ENCODE measurements at regions not wholly inside any gene's neighbourhood (a gene's known extent, or its start where the extent isn't known, plus 50 kb on each side); places are given as distances from the start of the nearest gene placed in this dataset.

- Histone ChIP-seq H3K9me3 (ENCODE audit: control insufficient read depth, insufficient read depth, low read length) (no peaks in the 10 kb centered on the region), H3K27ac (ENCODE audit: low read depth, low read length) (no peak overlapping the region), H3K27me3 (ENCODE audit: control insufficient read depth, insufficient read depth, low read length) (no peaks in the 10 kb centered on the region), H3K36me3 (ENCODE audit: control insufficient read depth, insufficient read depth, low read length) (no peaks in the 10 kb centered on the region), H3K4me3 (ENCODE audit: low read depth, low read length) (no peak overlapping the region), H3K4me1 (ENCODE audit: control insufficient read depth, insufficient read depth, low read length) (peaks cover 33% of the 10 kb centered on the region)
- 38% methylated on average over 11 of the region's 24 CpGs for WGBS (ENCODE audit: insufficient coverage)
- peak in 1 of 6 donors; percentile 57 for DNase-seq (ENCODE audit: low read depth in 4 of 6, low spot score in 6 of 6)
Measured at GRCh38 chr2:239745386-239746227, 279.5 kb downstream of the NDUFA10 start.

- H3K9me3 ChIP-seq (ENCODE audit: control insufficient read depth, insufficient read depth, low read length): no peaks in the 10 kb centered on the region
- WGBS (ENCODE audit: insufficient coverage): 87% methylated on average over 19 of the region's 22 CpGs
- H3K4me1 ChIP-seq (ENCODE audit: control insufficient read depth, insufficient read depth, low read length): peaks cover 33% of the 10 kb centered on the region
- no peaks in the 10 kb centered on the region for H3K36me3 ChIP-seq (ENCODE audit: control insufficient read depth, insufficient read depth, low read length)
- no peak overlapping the region for H3K4me3 ChIP-seq (ENCODE audit: low read depth, low read length)
- no peaks in the 10 kb centered on the region for H3K27me3 ChIP-seq (ENCODE audit: control insufficient read depth, insufficient read depth, low read length)
- DNase-seq (ENCODE audit: low read depth in 4 of 6, low spot score in 6 of 6): no peak
- no peak overlapping the region for H3K27ac ChIP-seq (ENCODE audit: low read depth, low read length)
Measured at GRCh38 chr2:239744706-239745340, 280.3 kb downstream of the NDUFA10 start.

- H3K4me1 ChIP-seq (ENCODE audit: control insufficient read depth, insufficient read depth, low read length): peaks cover 27% of the 10 kb centered on the region
- no peaks in the 10 kb centered on the region for H3K27me3 ChIP-seq (ENCODE audit: control insufficient read depth, insufficient read depth, low read length)
- H3K36me3 ChIP-seq (ENCODE audit: control insufficient read depth, insufficient read depth, low read length): no peaks in the 10 kb centered on the region
- DNase-seq (ENCODE audit: low read depth in 4 of 6, low spot score in 6 of 6): no peak
- H3K4me3 ChIP-seq (ENCODE audit: low read depth, low read length): no peak overlapping the region
- WGBS (ENCODE audit: insufficient coverage): 89% methylated on average over 2 of the region's 6 CpGs
- no peaks in the 10 kb centered on the region for H3K9me3 ChIP-seq (ENCODE audit: control insufficient read depth, insufficient read depth, low read length)
- H3K27ac ChIP-seq (ENCODE audit: low read depth, low read length): no peak overlapping the region
Measured at GRCh38 chr2:239743206-239743605, 281.9 kb downstream of the NDUFA10 start.

GRCh38 chr2:239742377-239742776, 282.8 kb downstream of the NDUFA10 start:
- WGBS (ENCODE audit: insufficient coverage): 75% methylated on average over 15 of the region's 15 CpGs
- Histone ChIP-seq H3K27me3 (ENCODE audit: control insufficient read depth, insufficient read depth, low read length) (no peaks in the 10 kb centered on the region), H3K36me3 (ENCODE audit: control insufficient read depth, insufficient read depth, low read length) (no peaks in the 10 kb centered on the region), H3K9me3 (ENCODE audit: control insufficient read depth, insufficient read depth, low read length) (no peaks in the 10 kb centered on the region), H3K4me1 (ENCODE audit: control insufficient read depth, insufficient read depth, low read length) (peaks cover 25% of the 10 kb centered on the region), H3K4me3 (ENCODE audit: low read depth, low read length) (no peak overlapping the region), H3K27ac (ENCODE audit: low read depth, low read length) (no peak overlapping the region)
- DNase-seq (ENCODE audit: low read depth in 4 of 6, low spot score in 6 of 6): no peak

- peaks cover 22% of the 10 kb centered on the region for H3K4me1 ChIP-seq (ENCODE audit: control insufficient read depth, insufficient read depth, low read length)
Measured at GRCh38 chr2:239739206-239739605, 285.9 kb downstream of the NDUFA10 start.

GRCh38 chr2:239738159-239738558, 287.0 kb downstream of the NDUFA10 start:
- Histone ChIP-seq H3K27me3 (ENCODE audit: control insufficient read depth, insufficient read depth, low read length) (no peaks in the 10 kb centered on the region), H3K36me3 (ENCODE audit: control insufficient read depth, insufficient read depth, low read length) (no peaks in the 10 kb centered on the region), H3K4me3 (ENCODE audit: low read depth, low read length) (no peak overlapping the region), H3K27ac (ENCODE audit: low read depth, low read length) (no peak overlapping the region), H3K9me3 (ENCODE audit: control insufficient read depth, insufficient read depth, low read length) (no peaks in the 10 kb centered on the region), H3K4me1 (ENCODE audit: control insufficient read depth, insufficient read depth, low read length) (peaks cover 22% of the 10 kb centered on the region)
- DNase-seq (ENCODE audit: low read depth in 4 of 6, low spot score in 6 of 6): no peak
- WGBS (ENCODE audit: insufficient coverage): 93% methylated on average over 8 of the region's 19 CpGs

More at GRCh38 chr2:239739206-239739605, 285.9 kb downstream of the NDUFA10 start:
- H3K27ac ChIP-seq (ENCODE audit: low read depth, low read length): no peak overlapping the region
- 71% methylated on average over 7 of the region's 8 CpGs for WGBS (ENCODE audit: insufficient coverage)
- no peak for DNase-seq (ENCODE audit: low read depth in 4 of 6, low spot score in 6 of 6)
- H3K4me3 ChIP-seq (ENCODE audit: low read depth, low read length): no peak overlapping the region
- H3K9me3 ChIP-seq (ENCODE audit: control insufficient read depth, insufficient read depth, low read length): no peaks in the 10 kb centered on the region
- no peaks in the 10 kb centered on the region for H3K36me3 ChIP-seq (ENCODE audit: control insufficient read depth, insufficient read depth, low read length)
- no peaks in the 10 kb centered on the region for H3K27me3 ChIP-seq (ENCODE audit: control insufficient read depth, insufficient read depth, low read length)

GRCh38 chr2:239737144-239737463, 288.0 kb downstream of the NDUFA10 start:
- H3K36me3 ChIP-seq (ENCODE audit: control insufficient read depth, insufficient read depth, low read length): no peaks in the 10 kb centered on the region

GRCh38 chr2:239736358-239737143, 288.6 kb downstream of the NDUFA10 start:
- Histone ChIP-seq H3K4me3 (ENCODE audit: low read depth, low read length) (no peak overlapping the region), H3K36me3 (ENCODE audit: control insufficient read depth, insufficient read depth, low read length) (no peaks in the 10 kb centered on the region), H3K9me3 (ENCODE audit: control insufficient read depth, insufficient read depth, low read length) (no peaks in the 10 kb centered on the region), H3K4me1 (ENCODE audit: control insufficient read depth, insufficient read depth, low read length) (peaks cover 22% of the 10 kb centered on the region), H3K27me3 (ENCODE audit: control insufficient read depth, insufficient read depth, low read length) (no peaks in the 10 kb centered on the region), H3K27ac (ENCODE audit: low read depth, low read length) (no peak overlapping the region)
- WGBS (ENCODE audit: insufficient coverage): 94% methylated on average over 39 of the region's 39 CpGs
- DNase-seq (ENCODE audit: low read depth in 4 of 6, low spot score in 6 of 6): no peak

More at GRCh38 chr2:239737144-239737463, 288.0 kb downstream of the NDUFA10 start:
- H3K4me3 ChIP-seq (ENCODE audit: low read depth, low read length): no peak overlapping the region
- DNase-seq (ENCODE audit: low read depth in 4 of 6, low spot score in 6 of 6): no peak
- 91% methylated on average over 7 of the region's 10 CpGs for WGBS (ENCODE audit: insufficient coverage)
- H3K9me3 ChIP-seq (ENCODE audit: control insufficient read depth, insufficient read depth, low read length): no peaks in the 10 kb centered on the region
- H3K27ac ChIP-seq (ENCODE audit: low read depth, low read length): no peak overlapping the region
- H3K4me1 ChIP-seq (ENCODE audit: control insufficient read depth, insufficient read depth, low read length): peaks cover 22% of the 10 kb centered on the region
- no peaks in the 10 kb centered on the region for H3K27me3 ChIP-seq (ENCODE audit: control insufficient read depth, insufficient read depth, low read length)

- Histone ChIP-seq H3K4me1 (ENCODE audit: control insufficient read depth, insufficient read depth, low read length) (peaks cover 22% of the 10 kb centered on the region), H3K4me3 (ENCODE audit: low read depth, low read length) (no peak overlapping the region), H3K36me3 (ENCODE audit: control insufficient read depth, insufficient read depth, low read length) (no peaks in the 10 kb centered on the region), H3K9me3 (ENCODE audit: control insufficient read depth, insufficient read depth, low read length) (no peaks in the 10 kb centered on the region), H3K27ac (ENCODE audit: low read depth, low read length) (no peak overlapping the region), H3K27me3 (ENCODE audit: control insufficient read depth, insufficient read depth, low read length) (no peaks in the 10 kb centered on the region)
- WGBS (ENCODE audit: insufficient coverage): 54% methylated on average over 16 of the region's 16 CpGs
- no peak for DNase-seq (ENCODE audit: low read depth in 4 of 6, low spot score in 6 of 6)
Measured at GRCh38 chr2:239735829-239736357, 289.2 kb downstream of the NDUFA10 start.

All from spinal cord (tissue), 9 donors.